Epithelial cell of esophagus (primary cell): ENCODE measurements at regions not wholly inside any gene's neighbourhood (a gene's known extent, or its start where the extent isn't known, plus 50 kb on each side); places are given as distances from the start of the nearest gene placed in this dataset.
"Not testable (repeated sequence)": the region's sequence is repeated elsewhere in the genome, so short reads cannot be mapped to it uniquely, and the experiment has no call there.

Experiments used
- DNase-seq: peaks from one replicate; pipeline ENCODE4 v3.0.0; 2010; ENCODE audit warnings: low read depth
- H3K4me3 ChIP-seq: 2 replicates; pipeline ENCODE4 v1.5.1; 2011; ENCODE audit warnings: mild to moderate bottlenecking, low read length, control low read depth
- TF ChIP-seq, protein P1 (sequence below): IDR thresholded peaks from 2 replicates; pipeline ENCODE4 v1.5.1; 2011; ENCODE audit warnings: low read depth, mild to moderate bottlenecking, low read length, control low read depth, inconsistent platforms; ENCODE audit not compliant: insufficient read depth; ENCODE audit errors: missing control alignments

DNA sequence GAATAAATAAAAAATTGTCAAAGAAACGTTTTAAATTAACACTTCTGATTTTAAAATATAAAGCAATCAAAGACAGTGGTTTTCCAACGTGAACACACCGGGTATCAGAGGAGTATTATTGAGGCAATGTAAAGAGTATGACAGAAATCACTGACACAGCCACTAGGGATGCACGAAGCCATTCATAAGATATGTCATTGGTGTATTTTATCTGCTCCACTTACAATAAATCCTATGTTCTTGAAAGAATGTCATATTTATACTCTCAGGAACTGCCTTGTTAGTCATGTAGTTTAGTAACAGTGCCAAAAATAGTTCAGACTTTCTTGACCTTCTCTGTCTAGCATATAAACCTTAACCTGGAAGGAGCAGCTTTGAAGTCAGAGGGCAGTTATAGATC is 835.0 kb upstream of the NCAM2 start:
- no peak for DNase-seq
- TF ChIP-seq, protein P1, sequence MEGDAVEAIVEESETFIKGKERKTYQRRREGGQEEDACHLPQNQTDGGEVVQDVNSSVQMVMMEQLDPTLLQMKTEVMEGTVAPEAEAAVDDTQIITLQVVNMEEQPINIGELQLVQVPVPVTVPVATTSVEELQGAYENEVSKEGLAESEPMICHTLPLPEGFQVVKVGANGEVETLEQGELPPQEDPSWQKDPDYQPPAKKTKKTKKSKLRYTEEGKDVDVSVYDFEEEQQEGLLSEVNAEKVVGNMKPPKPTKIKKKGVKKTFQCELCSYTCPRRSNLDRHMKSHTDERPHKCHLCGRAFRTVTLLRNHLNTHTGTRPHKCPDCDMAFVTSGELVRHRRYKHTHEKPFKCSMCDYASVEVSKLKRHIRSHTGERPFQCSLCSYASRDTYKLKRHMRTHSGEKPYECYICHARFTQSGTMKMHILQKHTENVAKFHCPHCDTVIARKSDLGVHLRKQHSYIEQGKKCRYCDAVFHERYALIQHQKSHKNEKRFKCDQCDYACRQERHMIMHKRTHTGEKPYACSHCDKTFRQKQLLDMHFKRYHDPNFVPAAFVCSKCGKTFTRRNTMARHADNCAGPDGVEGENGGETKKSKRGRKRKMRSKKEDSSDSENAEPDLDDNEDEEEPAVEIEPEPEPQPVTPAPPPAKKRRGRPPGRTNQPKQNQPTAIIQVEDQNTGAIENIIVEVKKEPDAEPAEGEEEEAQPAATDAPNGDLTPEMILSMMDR = no peak
- H3K4me3 ChIP-seq = no peak overlapping the region

DNA sequence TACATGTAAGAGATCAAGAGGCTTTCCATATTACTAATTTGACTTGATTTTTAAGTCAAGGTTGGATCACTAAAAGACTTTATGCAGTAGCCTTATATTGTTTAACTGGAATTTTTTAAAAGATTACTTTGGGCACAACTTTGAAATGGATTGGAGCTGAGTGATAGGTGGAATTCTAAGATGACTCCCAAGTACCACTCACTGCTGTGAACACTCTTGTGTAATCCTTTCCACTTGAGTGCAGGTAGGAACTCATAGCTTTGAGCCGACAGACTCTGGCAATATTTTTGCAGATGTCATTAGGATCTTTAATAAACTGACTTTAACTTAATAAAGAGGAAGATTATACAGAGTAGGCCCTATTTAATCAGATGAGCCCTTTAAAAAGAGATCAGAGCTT is 831.1 kb upstream of the NCAM2 start:
- DNase-seq = no peak
- TF ChIP-seq, protein P1 = no peak
- H3K4me3 ChIP-seq = no peak overlapping the region

DNA sequence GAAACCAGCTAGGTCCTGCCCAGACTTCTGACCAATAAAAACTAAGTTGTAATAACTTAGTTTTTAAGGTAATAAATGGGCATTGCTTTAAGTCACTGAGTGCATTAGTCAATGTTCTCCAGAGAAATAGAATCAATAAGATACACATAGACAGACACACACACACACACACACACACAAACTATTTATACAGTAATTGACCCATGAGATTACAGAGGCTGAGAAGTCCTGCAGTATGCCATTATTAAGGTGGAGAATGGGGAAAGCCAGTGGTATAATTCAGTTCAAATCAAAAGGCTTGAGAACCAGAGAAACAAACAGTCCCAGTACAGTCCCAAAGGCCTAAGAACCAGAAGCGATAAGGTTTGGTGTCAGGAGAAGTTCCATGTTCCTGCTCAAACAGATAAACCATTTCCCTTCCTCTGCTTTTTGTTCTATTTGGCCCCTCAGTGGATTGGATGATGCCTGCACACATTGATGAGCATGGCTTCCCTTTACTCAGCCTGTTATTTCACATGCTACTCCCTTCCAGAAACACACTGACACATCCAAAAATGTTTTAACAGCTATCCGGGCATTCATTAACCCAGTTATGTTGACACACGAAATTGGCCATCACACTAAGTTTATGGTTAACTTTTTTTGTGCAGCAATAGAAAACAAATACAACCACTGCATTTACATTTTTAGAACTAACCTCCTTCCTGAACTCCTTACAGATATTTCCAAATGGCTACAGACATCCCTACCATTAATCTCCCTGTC is 828.2 kb upstream of the NCAM2 start:
- TF ChIP-seq, protein P1 = no peak
- DNase-seq = no peak
- H3K4me3 ChIP-seq = no peak overlapping the region

DNA sequence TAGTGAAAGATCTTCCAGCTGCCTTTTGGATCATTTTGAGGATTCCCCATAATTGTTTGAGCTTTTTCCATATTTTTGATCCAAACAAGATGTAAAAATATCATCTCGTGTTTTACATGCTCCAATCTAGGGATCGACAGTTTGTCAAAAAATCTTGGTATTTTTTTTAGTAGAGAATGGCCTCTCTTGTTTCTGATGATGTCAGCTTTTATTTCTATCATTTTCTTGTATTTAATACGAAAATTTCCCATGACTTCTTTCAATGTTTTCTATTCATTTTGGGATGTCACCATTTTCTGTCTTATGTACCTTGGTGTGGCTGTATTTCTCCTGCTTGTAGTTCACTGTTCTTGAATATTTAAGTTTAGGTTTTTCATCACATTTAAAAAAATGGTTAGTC is 812.0 kb upstream of the NCAM2 start:
- TF ChIP-seq, protein P1 = no peak
- DNase-seq = no peak
- no peak overlapping the region for H3K4me3 ChIP-seq

DNA sequence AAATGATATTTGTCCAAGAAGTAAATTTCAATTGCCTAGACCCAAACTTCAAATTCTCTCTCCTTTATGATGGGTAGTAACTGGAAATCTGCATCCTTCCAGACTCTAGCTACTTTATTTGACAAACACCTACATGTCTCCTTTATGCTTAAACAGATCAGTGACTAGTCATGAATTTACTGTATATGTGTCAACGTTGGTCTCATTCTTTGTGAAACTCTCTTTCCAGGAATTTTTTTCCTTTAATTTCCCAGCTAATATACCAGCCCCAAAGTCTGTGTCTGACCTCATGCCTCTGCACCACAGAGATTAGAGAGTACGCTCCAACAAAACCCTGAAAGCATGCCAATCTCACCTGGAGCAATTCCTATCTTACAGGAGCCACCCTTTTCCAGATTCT is 811.2 kb upstream of the NCAM2 start:
- no peak for DNase-seq
- TF ChIP-seq, protein P1 = no peak
- no peak overlapping the region for H3K4me3 ChIP-seq

DNA sequence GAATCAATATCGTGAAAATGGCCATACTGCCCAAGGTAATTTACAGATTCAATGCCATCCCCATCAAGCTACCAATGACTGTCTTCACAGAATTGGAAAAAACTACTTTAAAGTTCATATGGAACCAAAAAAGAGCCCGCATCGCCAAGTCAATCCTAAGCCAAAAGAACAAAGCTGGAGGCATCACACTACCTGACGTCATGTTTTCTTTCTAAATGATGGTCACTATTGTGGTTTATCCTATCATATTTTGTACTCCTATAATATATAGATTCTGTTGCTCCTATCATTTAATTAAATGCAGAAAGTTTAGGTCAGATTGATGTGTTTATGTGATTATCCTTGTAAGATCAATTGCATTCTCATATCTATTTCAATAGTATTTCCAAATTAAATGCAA is 796.9 kb upstream of the NCAM2 start:
- not testable (repeated sequence) for DNase-seq, H3K4me3 ChIP-seq

DNA sequence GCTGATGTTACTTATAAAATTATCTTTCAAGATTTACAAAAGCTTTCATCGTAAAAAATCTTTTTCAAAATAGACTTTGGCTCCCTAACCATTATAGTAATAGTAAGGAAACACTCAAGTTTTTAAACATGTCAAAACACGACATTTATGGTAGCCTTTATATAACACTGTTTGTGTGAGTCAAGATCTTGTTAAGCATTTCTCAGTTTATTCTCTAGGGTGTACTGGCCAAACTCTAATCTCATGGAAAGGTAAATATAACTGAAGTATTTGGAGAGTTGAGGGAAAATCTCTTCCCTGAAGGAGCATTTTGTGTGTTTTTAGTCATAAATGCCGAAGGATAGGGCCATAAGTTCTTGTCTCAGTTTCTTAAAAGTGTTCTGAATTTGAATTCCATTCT is 790.9 kb upstream of the NCAM2 start:
- no peak overlapping the region for H3K4me3 ChIP-seq
- TF ChIP-seq, protein P1 = no peak
- DNase-seq = no peak
